HCEC 1CT (cell line): ENCODE measurements at regions not wholly inside any gene's neighbourhood (a gene's known extent, or its start where the extent isn't known, plus 50 kb on each side); places are given as distances from the start of the nearest gene placed in this dataset.
A peak's percentile ranks its signal among the peaks of the same experiment; 100 is the strongest.
"Not testable (repeated sequence)": the region's sequence is repeated elsewhere in the genome, so short reads cannot be mapped to it uniquely, and the experiment has no call there.

ENCODE experiments used
- DNase-seq: peaks from one replicate; pipeline ENCODE4 v3.0.0-alpha.2; 2017

DNA sequence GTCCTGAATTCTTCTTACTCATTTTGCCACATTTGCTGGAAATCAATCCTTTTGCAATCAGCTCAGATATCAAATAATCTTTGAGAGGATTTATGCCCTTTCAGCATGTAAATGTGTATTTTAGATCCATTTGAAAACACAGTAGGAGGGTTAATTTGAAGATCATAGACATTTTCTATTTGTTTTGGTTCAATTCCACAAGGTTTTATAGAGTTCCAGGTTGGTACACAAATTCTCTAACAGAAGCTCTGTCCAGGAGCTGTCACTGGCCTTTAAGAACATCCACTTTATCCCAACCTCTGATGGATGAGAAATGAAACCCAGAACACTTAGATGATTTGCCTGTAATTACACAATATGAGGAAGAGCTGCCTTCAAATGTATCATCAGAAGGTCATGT is 157.3 kb upstream of the CHAC2 start:
- no peak for DNase-seq

DNA sequence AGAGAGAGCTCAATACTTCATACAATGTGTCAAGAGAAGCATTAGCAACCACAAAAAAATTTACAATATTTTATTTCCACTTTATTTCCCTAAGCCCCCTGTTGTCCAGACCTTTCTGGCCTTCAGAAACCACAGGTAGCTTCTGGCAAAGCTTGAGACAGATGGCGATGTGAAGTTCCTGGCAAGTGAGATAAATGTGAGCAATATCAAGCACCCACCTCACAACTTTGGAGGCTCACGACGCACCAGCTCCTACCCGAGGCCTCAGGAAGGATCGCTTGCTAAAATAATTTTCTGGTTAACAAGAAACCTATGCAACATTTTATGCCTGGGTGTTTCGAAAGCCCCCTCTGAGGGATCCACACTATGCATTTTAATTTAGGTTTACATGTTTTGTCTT is 158.1 kb upstream of the CHAC2 start:
- no peak for DNase-seq

DNA sequence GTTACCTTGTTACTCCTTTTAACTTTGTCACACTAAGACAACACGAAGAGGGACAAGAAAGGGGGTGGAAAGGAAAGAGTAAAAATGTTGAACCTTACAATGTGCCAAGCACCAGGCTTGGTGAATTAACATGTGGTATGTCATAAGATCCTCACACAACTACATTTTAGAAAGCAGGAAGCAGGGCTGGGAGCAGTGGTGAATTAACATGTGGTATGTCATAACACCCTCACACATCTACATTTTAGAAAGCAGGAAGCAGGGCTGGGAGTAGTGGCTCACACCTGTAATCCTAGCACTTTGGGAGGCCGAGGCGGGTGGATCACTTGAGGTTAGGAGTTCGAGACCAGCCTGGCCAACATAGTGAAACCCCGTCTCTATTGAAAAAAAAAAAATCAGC is 159.3 kb upstream of the CHAC2 start:
- no peak for DNase-seq

DNA sequence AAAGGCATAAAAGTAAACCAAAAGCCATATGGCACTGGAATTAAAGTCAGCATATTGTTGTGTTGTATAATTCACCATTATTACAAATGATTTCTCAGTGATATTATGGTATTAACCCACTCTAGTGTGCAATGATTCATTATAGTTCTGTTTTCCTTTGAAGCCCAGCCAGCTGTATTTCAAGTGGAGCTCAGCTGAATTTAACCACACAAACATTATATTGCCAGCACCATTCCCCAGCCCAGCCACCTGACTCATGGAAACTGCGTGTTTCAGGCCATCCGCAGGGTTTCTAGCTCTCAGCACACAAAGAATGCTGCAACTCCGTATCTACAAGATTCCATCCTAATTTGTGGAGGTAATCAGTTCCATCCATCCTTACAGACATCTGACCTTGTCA is 166.8 kb upstream of the CHAC2 start:
- no peak for DNase-seq

DNA sequence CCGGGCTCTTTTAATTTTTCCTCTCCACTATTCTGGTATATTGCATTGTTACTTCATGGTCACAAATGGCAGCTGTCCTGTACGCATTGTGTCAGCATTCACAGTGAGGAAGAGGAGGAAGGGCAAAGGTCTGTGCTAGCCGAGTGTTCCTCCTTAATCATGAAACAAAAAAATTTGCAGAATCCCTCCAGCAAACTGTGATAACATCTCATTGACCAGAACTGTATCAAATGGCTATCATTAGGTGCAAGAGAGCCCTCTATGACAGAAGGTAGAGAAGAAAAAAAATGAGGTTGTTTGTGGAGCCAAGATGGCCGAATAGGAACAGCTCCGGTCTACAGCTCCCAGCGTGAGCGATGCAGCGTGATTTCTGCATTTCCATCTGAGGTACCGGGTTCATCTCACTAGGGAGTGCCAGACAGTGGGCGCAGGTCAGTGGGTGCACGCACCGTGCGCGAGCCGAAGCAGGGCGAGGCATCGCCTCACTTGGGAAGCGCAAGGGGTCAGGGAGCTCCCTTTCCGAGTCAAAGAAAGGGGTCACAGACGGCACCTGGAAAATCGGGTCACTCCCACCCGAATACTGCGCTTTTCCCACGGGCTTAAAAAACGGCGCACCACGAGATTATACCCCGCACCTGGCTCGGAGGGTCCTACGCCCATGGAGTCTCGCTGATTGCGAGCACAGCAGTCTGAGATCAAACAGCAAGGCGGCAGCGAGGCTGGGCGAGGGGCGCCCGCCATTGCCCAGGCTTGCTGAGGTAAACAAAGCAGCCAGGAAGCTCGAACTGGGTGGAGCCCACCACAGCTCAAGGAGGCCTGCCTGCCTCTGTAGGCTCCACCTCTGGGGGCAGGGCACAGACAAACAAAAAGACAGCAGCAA is 180.6 kb upstream of the CHAC2 start:
- not testable (repeated sequence) for DNase-seq

DNA sequence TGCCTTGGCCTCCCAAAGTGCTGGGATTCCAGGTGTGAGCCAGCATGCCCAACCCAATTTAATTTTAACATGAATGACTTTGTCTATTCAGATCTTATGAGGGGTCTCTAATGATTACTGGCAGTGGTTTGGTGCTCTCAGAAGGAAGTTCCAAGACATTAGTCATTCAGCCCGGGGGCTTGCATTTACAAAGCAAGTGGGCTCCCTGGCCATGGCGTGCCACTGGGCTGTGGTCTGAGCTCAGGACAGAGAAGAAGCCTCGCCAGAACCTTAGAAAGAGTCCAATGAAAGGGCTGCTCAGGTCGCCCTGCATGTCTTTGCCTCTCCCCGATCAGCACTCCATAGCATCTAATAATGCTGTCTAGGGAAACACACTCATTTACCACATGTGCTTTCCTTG is 182.6 kb upstream of the CHAC2 start:
- no peak for DNase-seq

DNA sequence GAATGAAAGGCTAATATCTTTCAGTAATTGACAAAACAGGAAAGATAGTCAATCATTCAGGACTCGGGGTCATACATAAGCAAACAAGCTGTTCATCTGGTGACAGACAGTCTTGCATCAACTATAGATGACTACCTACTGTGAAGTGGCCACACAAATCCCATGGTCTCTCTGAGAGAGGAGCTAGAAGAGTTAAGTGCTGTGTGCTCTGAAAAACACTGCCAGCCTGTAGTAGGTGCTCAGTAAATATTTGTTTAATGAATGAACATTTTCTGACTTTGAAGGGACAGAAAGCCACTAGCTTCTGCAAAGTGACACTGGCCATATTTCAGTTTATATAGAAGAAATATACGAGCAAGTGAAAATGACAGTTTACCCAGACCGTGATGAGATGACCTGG is 184.0 kb upstream of the CHAC2 start:
- no peak for DNase-seq

DNA sequence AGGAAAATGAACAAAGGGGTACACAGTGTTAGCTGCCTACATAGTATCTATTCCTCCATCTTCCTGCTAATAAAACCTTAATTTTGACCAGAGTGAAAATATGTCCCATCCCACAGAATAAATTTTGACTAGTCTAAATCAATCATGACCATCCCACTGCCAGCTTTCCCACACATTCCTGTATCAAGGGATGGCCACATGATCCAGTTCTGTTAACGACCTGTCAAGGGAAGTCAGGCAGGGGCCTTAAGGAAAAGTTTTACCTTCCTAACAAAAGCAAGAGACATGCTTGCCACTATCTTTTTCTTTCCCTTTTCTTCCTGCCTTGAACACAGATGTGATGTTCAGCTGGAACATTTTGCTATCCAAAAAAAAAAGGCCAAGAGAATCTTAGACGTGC is 185.0 kb upstream of the CHAC2 start:
- no peak for DNase-seq

DNA sequence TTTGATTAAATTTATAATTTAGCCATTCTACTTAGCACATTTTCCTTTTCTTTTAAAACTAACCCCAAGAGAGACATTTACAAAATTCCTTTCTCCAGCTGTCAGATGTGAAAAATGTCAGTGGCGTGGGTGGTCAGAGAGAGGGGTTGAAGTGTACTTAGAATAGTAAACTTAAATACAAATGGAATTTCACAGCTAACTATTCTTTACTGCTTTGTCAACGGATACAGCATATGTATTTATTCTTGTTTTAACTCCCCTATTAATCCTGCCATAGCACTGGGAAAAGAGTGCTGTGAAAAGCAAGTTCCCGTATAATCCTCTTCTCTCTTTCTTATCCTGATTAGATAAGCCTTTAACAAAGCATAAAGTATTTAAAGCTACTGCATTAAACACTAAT is 191.4 kb upstream of the CHAC2 start:
- DNase-seq: no peak

DNA sequence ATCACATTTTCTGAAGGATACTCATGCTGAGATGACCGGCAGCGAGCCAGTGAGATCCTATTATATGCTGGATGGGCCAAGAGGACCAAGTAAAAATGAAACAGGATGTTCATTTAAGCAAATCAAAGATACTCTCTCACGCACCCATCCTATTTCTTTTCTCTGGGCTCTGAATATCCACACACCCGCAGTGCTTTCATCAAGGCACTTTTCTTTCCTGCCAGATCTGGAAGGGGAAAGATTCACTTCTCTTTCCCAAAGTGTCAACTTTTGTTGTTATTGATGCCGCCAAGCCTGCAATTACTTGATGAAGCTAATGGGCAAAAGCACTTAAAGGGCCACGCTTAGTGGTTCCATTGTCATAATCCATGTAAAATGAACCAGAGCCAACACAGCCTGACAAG is 191.9 kb upstream of the CHAC2 start:
- no peak for DNase-seq

DNA sequence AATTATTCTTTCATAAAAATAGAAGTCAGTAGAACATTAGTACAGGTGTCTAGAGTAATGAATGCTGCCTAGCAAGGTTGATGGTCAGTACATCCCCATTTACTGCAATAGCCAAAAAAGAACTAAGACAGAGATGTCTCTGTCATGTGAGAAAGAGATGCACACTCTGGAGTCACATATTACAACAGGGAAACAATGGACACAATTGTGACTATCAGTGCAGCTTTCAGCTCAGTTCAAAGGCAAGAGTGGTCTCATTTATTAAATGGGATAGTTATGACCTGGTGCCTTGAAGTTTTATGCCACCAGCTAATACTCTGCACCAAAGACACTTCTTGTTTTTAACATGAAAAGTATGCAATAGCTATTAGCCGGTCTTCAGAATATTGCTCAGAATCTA is 194.9 kb upstream of the CHAC2 start:
- no peak for DNase-seq

DNA sequence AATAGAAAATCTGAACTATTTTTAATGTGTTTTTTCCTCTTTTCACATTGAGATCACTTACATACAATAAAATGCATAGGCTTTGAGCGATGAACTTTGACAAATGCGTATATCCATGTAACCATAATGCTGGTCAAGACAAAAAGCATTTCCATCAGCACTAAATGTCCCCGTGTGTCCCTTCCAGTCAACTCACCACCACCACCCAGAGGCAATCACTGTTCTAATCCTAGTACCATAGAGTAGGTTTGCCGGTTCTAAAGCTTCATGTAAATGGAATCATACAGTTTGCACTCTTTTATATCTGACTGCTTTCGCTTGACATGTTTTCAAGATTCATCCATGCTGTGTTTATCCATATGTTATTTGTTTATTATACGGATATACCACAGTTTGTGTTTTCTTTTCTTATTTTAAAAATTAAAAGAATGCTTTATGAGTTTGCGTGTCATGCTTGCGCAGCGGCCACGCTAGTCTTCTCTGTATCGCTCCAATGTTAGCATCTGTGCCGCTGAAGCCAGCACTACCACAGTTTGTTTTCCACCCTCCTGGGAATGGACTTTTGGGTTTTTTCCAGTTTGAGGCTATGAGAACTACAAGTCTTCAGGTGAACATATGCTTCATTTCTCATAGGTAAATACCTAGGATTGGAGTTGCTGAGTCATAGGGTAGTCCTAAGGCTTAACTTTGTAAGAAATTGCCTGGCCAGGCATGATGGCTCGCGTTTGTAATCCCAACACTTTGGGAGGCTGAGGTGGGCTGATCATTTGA is 197.5 kb upstream of the CHAC2 start:
- DNase-seq: no peak

DNA sequence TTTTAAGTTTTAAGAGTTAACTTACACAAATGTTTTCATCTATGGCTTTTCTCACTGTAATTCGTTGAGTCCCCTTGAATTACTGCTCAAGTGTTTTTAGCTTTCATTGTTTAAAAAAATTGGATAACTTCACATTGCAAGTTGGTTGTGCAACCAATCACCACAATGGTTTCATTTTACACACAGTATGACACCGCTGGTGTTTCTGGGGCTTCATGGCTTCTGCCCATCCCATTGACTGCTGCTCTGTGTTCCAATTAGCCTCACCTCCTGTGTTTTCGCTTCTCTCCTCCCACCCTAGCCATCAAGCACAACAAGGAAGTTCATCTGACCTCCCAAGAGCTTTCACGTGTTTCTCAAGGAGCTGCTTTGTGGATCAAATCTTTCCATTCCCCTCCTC is 199.1 kb upstream of the CHAC2 start:
- peak; percentile 7 for DNase-seq

DNA sequence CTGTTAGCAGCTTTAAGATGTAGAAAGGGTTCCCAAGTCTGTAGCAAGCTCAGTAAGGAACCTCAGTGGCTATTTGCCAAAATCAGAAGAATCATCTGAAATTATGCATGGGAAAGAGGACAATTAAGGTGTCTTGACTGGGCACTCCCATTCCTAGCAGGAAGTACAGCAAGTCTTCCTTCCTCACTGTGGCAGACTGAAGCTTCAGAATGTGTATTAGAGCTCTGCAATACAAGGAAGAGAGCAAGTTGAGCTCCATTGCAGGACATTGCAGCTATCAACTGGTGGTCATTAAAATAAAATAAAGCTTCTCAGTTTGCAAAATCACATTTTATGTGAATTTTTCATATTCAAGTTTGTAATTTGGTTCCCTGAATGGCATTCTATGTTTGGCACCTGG is 200.5 kb upstream of the CHAC2 start:
- no peak for DNase-seq

DNA sequence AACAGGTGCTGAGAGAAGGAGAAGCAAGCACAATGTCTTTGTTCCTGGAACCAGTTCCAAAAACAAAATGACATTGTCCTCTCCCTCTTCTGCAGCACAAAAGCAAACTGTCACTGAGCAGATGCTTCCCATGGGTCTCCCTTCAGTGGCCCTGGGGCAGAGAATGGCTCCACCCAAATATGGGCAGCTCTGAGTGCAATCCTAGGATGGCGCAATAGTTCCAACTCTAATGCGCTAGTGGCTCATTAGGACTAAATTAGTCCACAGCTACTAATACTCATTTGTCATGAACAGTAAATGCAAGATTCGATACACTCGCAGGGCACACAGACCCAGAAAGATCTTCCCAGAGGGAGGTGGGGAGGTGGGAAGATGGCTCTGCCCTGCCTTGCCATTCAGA is 205.2 kb upstream of the CHAC2 start:
- no peak for DNase-seq

DNA sequence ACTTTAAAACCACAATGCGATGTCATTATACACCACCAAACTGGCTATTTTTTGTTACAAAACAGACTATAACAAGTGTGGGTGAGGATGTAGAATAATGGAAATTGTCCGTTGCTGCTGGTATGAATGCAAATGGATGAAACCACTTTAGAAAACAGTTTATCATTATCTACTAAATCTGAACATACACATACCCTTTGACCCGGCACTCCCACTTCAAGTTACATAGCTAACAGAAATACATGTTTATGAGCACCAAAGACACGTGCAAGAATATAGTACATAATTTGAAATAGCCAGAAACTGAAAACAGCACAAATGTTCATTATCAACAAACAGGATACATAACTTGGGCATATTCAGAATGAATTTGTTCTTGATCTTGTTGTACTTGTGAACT is 206.4 kb upstream of the CHAC2 start:
- no peak for DNase-seq

DNA sequence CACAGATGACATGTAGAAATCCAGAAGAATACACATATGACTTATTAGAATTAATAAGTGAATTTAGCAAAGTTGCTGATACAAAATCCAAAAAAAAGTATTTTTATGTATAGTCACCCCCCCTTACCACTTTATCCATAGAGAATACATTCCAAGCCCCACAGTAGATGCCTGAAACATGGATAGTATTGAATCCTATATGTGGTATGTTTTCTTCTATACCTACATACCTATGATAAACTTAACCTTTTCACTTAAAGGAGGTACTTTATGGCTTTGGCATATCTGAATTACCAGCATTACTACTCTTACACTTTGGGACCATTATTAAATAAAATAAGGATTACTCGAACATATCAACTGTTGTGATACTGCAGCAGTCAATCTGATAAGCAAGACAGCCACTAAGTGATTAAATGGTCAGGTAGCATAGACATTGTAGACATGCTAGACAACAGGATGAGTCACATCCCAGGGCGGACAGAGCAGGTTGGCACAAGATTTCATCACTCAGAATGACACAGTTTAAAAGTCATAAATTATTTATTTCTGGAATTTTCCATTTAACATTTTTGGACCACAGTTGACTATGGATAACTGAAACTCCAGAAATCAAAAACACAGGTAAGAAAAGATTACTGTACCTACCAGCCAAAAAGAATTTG is 208.2 kb upstream of the CHAC2 start:
- DNase-seq: no peak

DNA sequence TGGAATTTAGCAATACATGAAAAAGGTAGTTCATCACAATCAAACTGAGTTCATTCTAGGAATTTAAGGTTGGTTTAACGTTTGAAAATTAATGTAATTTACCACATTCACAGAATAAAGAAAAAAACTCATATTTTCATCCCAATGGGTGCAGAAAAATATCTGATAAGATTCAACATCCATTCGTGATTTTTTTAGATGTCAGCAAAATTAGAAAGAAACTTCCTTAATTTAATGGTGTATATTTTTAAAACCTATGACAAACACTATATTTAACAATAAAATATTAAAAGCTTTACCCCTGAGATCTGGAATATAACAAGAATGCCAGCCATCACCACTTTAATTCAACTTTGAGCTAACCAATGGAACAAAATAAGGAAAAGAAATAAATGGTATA is 208.7 kb upstream of the CHAC2 start:
- no peak for DNase-seq

DNA sequence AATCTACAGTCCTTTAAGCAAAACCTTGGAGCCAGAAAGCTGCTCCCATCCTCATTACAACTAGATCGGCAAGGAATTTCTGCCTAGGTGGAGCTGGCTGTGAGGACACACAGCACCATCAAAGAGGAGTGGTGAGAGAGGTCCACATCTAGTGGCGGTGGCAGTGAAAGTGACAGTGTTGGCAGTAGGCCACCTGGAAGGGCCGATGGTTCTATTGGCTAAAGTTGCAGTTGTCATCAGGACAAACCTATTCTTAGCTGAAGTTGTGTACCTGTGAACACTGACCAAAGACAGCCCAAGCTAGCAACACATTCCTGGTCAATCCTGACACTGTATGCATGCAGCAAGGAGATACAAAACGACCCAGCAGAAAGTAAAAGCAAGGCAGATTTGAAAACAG is 218.1 kb upstream of the CHAC2 start:
- no peak for DNase-seq

DNA sequence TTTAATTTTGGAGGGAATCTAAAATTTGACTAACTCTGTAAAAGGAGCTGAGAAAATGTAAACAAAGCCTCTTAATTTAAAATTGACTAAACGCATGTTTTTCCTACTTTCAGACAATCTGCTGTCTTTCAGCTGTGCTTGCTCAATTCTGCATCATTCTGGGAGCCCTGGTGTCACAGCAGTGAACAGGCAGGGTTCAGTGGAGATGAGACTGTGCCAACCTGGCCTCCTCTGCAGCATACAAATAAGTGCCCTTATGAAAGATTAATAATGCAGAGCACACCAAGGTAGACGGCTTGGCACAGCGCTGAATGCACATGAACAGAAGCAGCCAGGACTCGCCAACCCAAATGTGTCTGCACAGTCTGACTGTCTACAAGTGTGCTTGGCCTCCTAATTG is 222.0 kb upstream of the CHAC2 start:
- DNase-seq: no peak

DNA sequence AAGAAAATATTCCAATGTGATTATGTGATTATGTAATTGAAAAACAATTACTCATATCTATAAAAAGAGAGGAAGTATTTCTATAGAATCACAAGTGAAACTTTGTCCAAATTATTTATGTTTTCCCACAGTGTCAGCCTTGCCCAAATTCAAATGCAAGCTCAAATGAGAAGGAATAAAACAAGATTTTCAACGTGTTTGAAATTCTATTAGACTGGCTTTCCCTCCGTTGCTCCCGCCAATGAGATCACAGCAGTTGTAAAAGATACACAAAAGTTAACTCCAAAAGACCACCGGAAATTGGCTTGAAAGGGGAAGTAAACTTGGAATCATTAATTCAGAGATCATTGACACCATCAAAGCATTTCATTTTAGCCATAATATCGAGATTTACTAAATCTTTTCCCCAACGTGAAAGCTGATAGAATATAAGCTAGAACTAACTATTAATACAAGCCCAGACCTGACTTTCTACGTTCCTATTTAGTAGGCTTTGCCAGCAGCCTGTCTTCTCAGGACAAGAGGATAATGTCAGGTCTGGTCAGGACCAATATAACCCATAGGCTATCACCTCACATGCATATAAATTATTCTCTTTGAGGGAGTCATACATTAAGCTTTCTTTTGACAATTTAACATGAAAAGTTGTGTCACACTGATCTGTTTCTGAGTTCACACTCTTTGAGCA is 222.6 kb upstream of the CHAC2 start:
- no peak for DNase-seq

DNA sequence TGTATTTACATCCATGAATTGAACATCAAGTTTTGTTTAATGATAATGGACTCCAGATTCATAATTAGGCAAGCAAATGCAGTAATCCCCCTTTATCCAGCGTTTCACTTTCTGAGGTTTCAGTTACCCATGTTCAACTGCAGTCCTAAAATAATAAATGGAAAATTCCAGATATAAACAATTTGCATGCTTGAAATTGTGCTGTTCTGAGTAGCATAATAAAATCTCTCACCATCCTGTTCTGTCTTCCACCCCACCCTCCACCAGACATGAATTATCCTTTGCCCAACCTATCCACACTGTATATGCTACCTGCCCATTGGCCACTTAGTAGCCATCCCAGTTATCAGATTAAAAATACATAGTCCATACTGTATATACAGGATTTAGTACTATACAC is 224.5 kb upstream of the CHAC2 start:
- DNase-seq: no peak
